ENCODE measurements at regions not wholly inside any gene's neighbourhood (a gene's known extent, or its start where the extent isn't known, plus 50 kb on each side); places are given as distances from the start of the nearest gene placed in this dataset.

DNA sequence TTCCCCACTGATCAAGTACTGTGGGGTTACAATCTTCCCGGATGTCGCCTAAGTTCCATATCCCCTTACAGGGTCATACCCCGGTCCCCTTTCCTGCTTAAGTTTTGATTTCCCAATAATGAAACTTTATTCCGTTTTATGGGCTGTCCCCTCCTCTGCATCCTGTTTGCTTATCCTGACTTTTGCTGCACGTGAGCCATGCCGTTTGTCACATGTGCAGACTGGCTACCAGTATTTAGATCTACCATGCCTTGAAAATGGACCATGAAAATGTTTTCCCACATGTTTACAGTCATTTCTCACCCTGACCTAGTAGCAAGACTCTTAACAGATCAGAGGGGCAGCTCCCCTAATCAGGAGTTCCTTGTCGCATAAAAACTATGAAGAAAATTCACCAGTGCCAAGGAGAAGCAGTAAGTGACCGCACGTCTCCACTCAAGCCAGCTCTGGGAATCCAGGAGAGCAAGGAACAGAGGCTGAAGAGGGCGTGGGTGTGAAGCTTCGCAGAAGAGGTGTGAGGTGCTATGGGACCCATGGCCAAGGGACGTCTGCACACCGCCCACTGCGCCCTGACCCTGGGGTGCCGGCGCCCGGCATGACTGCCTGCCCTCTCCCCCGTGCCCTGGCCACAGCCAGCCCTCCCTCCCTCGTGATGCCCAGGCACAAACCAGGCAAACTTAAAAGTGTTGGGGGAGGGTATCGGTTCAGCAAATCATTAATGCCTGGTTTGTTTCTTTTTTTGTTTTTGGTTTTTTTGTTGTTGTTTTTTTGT is 440.8 kb upstream of the SALL3 start:
- no peak for DNase-seq (ENCODE audit: low read depth)

- DNase-seq (ENCODE audit: low read depth) = no peak
Observed at GRCh38 chr18:78540636-78541529, 438.7 kb upstream of the SALL3 start.

- DNase-seq (ENCODE audit: low read depth) = no peak
Observed at GRCh38 chr18:78542204-78542603, 437.4 kb upstream of the SALL3 start.

GRCh38 chr18:78543201-78543725 is 436.4 kb upstream of the SALL3 start:
- DNase-seq (ENCODE audit: low read depth) = no peak

GRCh38 chr18:78546281-78546680 is 433.3 kb upstream of the SALL3 start:
- no peak for DNase-seq (ENCODE audit: low read depth)

DNA sequence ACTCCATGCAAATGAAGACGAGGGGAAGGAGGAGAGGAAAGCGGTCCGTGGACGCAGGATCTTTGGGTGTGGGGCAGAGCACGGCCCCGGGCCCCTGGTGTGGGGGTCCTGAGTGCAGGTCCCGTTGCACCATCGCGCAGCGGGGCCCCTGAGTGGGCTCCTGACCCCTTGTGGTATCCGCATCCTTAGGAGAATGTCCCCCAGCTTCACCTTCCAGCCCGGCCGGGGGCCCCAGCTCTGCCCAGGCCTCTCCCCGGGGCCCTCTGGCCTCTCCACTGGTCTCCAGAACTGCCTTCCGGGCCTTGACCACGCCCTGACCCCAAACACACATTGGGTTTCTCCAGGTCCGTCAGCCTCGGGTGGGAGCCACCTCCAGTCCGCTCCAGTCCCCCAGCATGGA is 431.8 kb upstream of the SALL3 start:
- no peak for DNase-seq (ENCODE audit: low read depth)

DNA sequence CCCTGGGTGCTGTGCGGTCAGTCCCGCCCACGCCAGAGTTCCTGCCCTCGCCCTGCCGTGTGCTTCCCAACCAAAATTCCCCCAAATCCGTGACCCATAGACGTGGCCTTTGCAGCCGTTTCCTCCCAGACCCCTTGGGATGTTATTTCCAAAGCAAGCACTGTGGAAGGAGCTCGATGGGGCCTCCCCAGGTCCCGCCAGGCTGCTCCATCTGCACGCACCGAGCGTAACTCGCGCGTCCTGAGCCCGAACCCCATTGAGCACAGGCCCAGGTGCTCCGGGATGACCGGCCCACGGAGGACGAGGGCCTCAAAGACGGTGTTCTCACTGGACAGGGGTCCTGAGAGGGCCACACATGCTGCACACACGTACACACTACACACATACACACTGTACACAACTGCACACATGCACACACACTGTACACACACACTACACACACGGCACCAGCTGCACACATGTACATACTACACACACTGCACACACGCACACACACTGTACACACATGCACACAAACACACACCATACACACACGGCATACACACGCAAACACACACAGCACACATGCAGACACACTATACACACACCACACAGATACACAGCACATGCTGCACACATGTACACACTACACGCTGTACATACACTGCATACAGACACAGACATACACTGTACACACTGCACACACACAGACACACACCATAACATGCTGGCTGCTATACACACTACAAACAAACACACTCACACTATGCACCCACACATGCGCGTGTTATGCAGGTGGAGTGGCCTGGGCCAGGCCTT is 431.2 kb upstream of the SALL3 start:
- DNase-seq (ENCODE audit: low read depth) = no peak

- no peak for DNase-seq (ENCODE audit: low read depth)
Observed at GRCh38 chr18:78549971-78550370, 429.6 kb upstream of the SALL3 start.

GRCh38 chr18:78554944-78555608 is 424.5 kb upstream of the SALL3 start:
- DNase-seq (ENCODE audit: low read depth) = no peak

- DNase-seq (ENCODE audit: low read depth) = no peak
Observed at GRCh38 chr18:78557371-78557770, 422.2 kb upstream of the SALL3 start.

DNA sequence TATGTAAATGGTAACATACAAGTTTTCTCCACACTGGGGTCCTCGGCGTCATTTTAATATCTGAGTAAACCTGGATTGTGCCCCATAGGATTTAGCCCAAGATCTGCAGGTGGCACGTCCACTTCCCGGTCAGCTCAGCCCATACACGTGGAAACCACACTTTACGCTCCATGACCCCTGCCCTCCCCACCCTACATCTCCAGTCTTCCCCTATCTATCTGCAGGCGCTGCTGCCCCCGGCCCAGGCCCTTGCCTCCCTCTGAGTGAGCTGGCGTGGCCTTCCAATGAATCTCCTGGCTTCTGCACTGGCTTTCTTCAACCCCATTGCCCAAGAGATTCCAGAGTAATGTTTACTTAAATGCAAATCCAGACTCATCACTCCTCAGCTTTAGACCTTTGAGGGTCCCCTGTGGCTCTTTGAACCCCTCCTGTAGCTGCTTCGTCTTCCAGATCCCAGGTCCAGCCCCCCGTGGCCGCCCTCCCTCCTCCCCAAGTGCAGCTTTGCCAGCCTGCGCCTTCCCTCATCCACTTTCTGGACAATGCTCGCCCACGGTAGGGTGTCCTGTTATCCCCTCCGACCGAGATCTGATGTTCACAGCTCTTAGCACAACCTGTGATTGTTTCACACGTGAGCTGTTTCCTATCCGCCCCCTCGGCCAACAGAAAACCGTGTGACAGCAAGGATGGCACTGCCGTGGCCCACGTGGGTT is 421.4 kb upstream of the SALL3 start:
- DNase-seq (ENCODE audit: low read depth) = no peak

DNA sequence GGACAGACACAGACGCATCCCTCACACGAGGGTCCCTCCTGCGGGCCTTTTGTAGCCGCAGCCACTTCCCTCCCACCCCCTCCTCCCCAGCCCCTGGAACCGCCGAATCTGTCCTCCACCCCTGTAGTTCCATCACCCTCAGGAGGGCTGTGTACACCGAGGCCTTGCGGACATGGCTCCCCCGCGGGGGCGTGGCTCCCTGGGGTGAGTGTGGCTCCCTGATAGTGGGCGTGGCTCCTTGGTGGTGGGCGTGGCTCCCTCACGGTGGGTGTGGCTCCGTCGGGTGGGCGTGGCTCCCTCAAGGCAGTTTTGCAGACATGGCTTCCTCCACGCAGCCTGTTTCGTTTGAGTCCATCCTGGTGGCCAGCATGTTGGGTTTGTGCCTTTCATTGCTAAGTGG is 420.7 kb upstream of the SALL3 start:
- DNase-seq (ENCODE audit: low read depth) = no peak

DNA sequence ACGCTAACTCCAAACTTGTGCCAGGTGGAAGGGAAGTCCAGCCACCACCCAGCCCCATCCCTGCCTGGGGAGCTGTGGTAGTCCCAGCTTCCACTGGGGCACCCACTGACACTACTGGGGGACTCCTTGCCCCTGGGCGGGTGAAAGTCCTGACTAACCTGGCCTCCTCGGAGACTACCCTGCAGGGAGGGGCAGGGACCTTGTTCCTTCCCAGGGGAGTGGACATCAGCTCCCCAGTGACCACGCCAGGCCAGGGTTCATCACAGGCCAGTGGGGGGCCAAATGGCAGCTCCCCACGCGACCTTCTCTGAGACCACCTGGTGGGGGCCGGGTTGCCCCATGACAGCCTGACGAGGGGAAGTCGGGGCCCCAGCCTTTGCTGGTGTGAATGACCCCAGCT is 420.0 kb upstream of the SALL3 start:
- no peak for DNase-seq (ENCODE audit: low read depth)

DNA sequence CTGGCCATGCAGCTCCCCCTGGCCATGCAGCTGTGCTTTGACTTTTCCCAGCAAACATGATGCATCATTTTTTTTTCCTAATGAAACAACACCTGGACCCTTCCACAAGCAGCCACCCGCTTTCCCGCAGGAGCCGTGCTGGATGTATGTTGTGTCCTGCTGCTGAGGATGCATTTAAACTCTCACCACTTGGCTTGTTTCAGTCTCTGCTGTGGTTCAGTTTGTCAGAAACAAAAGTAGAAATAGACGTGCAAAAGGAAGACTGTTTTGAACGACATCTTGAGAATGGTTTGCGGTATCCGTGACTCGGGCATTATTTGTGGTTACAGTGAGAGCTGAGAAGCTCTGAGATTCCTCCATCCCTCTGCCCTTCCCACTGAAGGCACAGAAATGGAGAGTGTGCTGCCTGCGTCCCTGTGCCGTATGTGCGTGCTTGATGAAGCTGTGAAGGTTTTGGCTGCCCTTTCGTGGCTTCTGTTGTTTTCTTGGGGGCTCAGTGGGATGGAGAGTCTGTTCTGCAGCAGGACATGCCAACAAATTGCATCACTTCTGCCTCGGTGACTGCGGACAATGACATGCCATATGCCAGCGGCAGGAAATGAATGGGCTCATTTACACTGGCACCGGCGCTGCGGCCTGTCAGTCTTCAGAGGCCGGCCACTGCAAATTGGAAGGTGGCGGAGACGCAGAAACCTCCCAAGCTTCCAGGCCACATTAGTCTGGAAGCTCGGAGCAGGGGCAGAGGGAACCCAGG is 417.7 kb upstream of the SALL3 start:
- no peak for DNase-seq (ENCODE audit: low read depth)

GRCh38 chr18:78562531-78562961 is 417.1 kb upstream of the SALL3 start:
- no peak for DNase-seq (ENCODE audit: low read depth)

GRCh38 chr18:78563110-78563509 is 416.5 kb upstream of the SALL3 start:
- DNase-seq (ENCODE audit: low read depth) = no peak

DNA sequence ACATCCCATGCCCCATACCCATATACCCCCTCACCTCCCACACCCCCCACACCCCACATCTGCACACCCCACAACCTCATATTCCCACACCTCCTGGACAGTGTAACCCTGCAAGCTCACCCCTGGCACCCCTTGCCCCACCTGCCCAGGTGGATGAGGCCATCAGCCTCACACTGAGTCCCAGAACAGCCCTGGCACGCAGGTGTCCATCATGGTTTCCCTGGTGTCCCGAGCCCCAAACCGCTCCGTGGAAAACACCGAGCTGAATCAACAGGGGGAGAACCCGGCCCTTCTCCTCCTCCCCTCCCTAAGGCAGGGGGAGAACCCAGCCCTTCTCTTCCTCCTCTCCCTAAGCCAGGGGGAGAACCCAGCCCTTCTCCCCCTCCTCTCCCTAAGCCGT is 415.6 kb upstream of the SALL3 start:
- no peak for DNase-seq (ENCODE audit: low read depth)

- DNase-seq (ENCODE audit: low read depth) = no peak
Observed at GRCh38 chr18:78564518-78564917, 415.1 kb upstream of the SALL3 start.

DNA sequence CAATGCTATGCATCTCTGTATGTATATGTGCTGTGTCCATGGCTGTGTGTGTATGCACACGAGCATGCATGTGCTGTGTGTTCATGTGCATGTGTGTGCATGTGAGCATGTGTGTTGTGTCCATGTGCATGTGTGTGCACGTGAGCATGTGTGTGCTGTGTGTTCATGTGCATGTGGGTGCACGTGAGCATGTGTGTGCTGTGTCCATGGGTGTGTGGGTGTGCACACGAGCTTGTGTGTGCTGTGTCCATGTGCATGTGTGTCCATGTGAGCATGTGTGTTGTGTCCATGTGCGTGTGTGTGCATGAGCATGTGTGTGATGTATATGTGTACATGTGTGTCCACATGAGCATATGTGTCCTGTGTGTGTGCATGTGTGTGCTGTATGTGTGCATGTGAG is 414.4 kb upstream of the SALL3 start:
- no peak for DNase-seq (ENCODE audit: low read depth)

- no peak for DNase-seq (ENCODE audit: low read depth)
Observed at GRCh38 chr18:78566065-78566464, 413.6 kb upstream of the SALL3 start.

Measured in amniotic epithelial cell (primary cell).